ENCODE measurements at regions not wholly inside any gene's neighbourhood (a gene's known extent, or its start where the extent isn't known, plus 50 kb on each side); places are given as distances from the start of the nearest gene placed in this dataset.

- no peaks in the 10 kb centered on the region for H3K36me3 ChIP-seq (ENCODE audit: control insufficient read depth in 4 of 4, insufficient read depth in 3 of 4, low read depth in 1 of 4, low read length in 3 of 4)
- no peak for TF ChIP-seq HNF4A (conservative IDR thresholded peaks at IDR 0.05)
- no peak for TF ChIP-seq FOXA1 (IDR thresholded peaks at IDR 0.05)
- TF ChIP-seq FOXA2 (IDR thresholded peaks at IDR 0.05): no peak
- TF ChIP-seq YY1 (IDR thresholded peaks at IDR 0.05): no peak
- peaks cover 0 to 4% (median 0%) of the 10 kb centered on the region in 4 donors for H3K9me3 ChIP-seq (ENCODE audit: control insufficient read depth in 4 of 4, low read length in 3 of 4)
- DNase-seq (ENCODE audit: low spot score): no peak
- H3K4me1 ChIP-seq (ENCODE audit: control insufficient read depth in 4 of 4, insufficient read depth in 4 of 4, low read length in 3 of 4): no peaks in the 10 kb centered on the region
- WGBS: 52% methylated on average over 4 of the region's 4 CpGs
- H3K27me3 ChIP-seq (ENCODE audit: control insufficient read depth in 4 of 4, insufficient read depth in 4 of 4, low read length in 3 of 4): no peaks in the 10 kb centered on the region
- H3K27ac ChIP-seq (ENCODE audit: low read depth in 1 of 2, low read length in 2 of 2): no peak overlapping the region
- H3K9ac ChIP-seq (ENCODE audit: low read depth in 1 of 2, low read length in 2 of 2): no peak overlapping the region
- H3K4me3 ChIP-seq (ENCODE audit: low read depth in 1 of 3, low read length in 3 of 3): no peak overlapping the region
Measured at GRCh38 chr10:109359316-109359715, 564.0 kb downstream of the XPNPEP1 start.

- DNase-seq (ENCODE audit: low spot score): no peak
- Histone ChIP-seq H3K4me3 (ENCODE audit: low read depth in 1 of 3, low read length in 3 of 3) (no peak overlapping the region), H3K9me3 (ENCODE audit: control insufficient read depth in 4 of 4, low read length in 3 of 4) (no peaks in the 10 kb centered on the region), H3K36me3 (ENCODE audit: control insufficient read depth in 4 of 4, insufficient read depth in 3 of 4, low read depth in 1 of 4, low read length in 3 of 4) (no peaks in the 10 kb centered on the region), H3K9ac (ENCODE audit: low read depth in 1 of 2, low read length in 2 of 2) (no peak overlapping the region), H3K4me1 (ENCODE audit: control insufficient read depth in 4 of 4, insufficient read depth in 4 of 4, low read length in 3 of 4) (no peaks in the 10 kb centered on the region), H3K27me3 (ENCODE audit: control insufficient read depth in 4 of 4, insufficient read depth in 4 of 4, low read length in 3 of 4) (no peaks in the 10 kb centered on the region), H3K27ac (ENCODE audit: low read depth in 1 of 2, low read length in 2 of 2) (no peak overlapping the region)
- WGBS: 57% methylated on average over 1 of the region's 1 CpG
- TF ChIP-seq EGR1 (IDR thresholded peaks at IDR 0.05; ENCODE audit: low read depth in 2 of 2) (no peak), NR2F2 (IDR thresholded peaks at IDR 0.05) (peak; percentile 6)
Measured at GRCh38 chr10:109358325-109358724, 565.0 kb downstream of the XPNPEP1 start.

GRCh38 chr10:109348324-109348723, 575.0 kb downstream of the XPNPEP1 start:
- Histone ChIP-seq H3K4me1 (ENCODE audit: control insufficient read depth in 4 of 4, insufficient read depth in 4 of 4, low read length in 3 of 4) (no peaks in the 10 kb centered on the region), H3K9me3 (ENCODE audit: control insufficient read depth in 4 of 4, low read length in 3 of 4) (peaks cover 0 to 4% (median 0%) of the 10 kb centered on the region in 4 donors), H3K9ac (ENCODE audit: low read depth in 1 of 2, low read length in 2 of 2) (no peak overlapping the region), H3K27ac (ENCODE audit: low read depth in 1 of 2, low read length in 2 of 2) (no peak overlapping the region), H3K36me3 (ENCODE audit: control insufficient read depth in 4 of 4, insufficient read depth in 3 of 4, low read depth in 1 of 4, low read length in 3 of 4) (no peaks in the 10 kb centered on the region), H3K27me3 (ENCODE audit: control insufficient read depth in 4 of 4, insufficient read depth in 4 of 4, low read length in 3 of 4) (no peaks in the 10 kb centered on the region), H3K4me3 (ENCODE audit: low read depth in 1 of 3, low read length in 3 of 3) (no peak overlapping the region)
- no peak for DNase-seq (ENCODE audit: low spot score)
- no peak for TF ChIP-seq EGR1 (IDR thresholded peaks at IDR 0.05; ENCODE audit: low read depth in 2 of 2)
- TF ChIP-seq, protein P1, sequence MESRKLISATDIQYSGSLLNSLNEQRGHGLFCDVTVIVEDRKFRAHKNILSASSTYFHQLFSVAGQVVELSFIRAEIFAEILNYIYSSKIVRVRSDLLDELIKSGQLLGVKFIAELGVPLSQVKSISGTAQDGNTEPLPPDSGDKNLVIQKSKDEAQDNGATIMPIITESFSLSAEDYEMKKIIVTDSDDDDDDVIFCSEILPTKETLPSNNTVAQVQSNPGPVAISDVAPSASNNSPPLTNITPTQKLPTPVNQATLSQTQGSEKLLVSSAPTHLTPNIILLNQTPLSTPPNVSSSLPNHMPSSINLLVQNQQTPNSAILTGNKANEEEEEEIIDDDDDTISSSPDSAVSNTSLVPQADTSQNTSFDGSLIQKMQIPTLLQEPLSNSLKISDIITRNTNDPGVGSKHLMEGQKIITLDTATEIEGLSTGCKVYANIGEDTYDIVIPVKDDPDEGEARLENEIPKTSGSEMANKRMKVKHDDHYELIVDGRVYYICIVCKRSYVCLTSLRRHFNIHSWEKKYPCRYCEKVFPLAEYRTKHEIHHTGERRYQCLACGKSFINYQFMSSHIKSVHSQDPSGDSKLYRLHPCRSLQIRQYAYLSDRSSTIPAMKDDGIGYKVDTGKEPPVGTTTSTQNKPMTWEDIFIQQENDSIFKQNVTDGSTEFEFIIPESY (IDR thresholded peaks at IDR 0.05): no peak
- no peak for TF ChIP-seq HNF4G (IDR thresholded peaks at IDR 0.05)

DNA sequence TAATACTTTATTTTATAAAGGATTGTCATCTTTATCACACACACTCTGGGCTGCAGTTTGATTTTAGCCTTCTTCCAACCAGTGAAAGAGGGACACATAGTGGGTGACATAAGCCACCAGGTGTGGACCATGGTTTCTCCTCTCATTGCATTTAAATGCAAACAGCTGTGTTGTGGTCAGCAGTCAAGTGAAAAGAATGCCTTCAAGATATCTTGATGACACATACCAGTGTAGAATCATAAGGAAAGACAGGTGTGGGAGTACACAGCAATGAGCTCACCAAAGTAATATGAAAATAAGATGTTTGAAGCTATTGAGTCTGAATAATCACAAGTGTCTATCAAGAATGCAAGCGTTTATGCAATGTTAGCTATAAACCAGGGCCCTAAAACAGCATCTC, 580.0 kb downstream of the XPNPEP1 start:
- Histone ChIP-seq H3K9me3 (ENCODE audit: control insufficient read depth in 4 of 4, low read length in 3 of 4) (no peaks in the 10 kb centered on the region), H3K27me3 (ENCODE audit: control insufficient read depth in 4 of 4, insufficient read depth in 4 of 4, low read length in 3 of 4) (no peaks in the 10 kb centered on the region), H3K9ac (ENCODE audit: low read depth in 1 of 2, low read length in 2 of 2) (no peak overlapping the region), H3K36me3 (ENCODE audit: control insufficient read depth in 4 of 4, insufficient read depth in 3 of 4, low read depth in 1 of 4, low read length in 3 of 4) (no peaks in the 10 kb centered on the region), H3K27ac (ENCODE audit: low read depth in 1 of 2, low read length in 2 of 2) (no peak overlapping the region), H3K4me1 (ENCODE audit: control insufficient read depth in 4 of 4, insufficient read depth in 4 of 4, low read length in 3 of 4) (no peaks in the 10 kb centered on the region), H3K4me3 (ENCODE audit: low read depth in 1 of 3, low read length in 3 of 3) (no peak overlapping the region)
- DNase-seq (ENCODE audit: low spot score): no peak
- TF ChIP-seq HNF4G (IDR thresholded peaks at IDR 0.05) (no peak), HNF4A (conservative IDR thresholded peaks at IDR 0.05) (no peak), FOXA2 (IDR thresholded peaks at IDR 0.05) (no peak), GABPA (IDR thresholded peaks at IDR 0.05 in 1 of 2, conservative IDR thresholded peaks at IDR 0.05 in 1 of 2) (no peak), SP1 (IDR thresholded peaks at IDR 0.05) (no peak), RXRA (IDR thresholded peaks at IDR 0.05) (no peak), CTCF (IDR thresholded peaks at IDR 0.05; ENCODE audit: low read depth, low read length, missing input control) (no peak), FOXA1 (IDR thresholded peaks at IDR 0.05) (no peak), YY1 (IDR thresholded peaks at IDR 0.05) (no peak)
- TF ChIP-seq, protein P2, sequence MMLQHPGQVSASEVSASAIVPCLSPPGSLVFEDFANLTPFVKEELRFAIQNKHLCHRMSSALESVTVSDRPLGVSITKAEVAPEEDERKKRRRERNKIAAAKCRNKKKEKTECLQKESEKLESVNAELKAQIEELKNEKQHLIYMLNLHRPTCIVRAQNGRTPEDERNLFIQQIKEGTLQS (IDR thresholded peaks at IDR 0.05): no peak
- WGBS: 63% methylated on average over 1 of the region's 1 CpG

Data from liver (tissue), 8 donors.